Stimulated activated CD8-positive, alpha-beta memory T cell treated with anti-CD3 and anti-CD28 coated beads, Interleukin-7, amount 100 ng/mL, for 24 hours (primary cell): ENCODE measurements at regions not wholly inside any gene's neighbourhood (a gene's known extent, or its start where the extent isn't known, plus 50 kb on each side); places are given as distances from the start of the nearest gene placed in this dataset.

Experiments used
- DNase-seq: peaks from one replicate; pipeline ENCODE4 v3.0.0-alpha.2; 2020; ENCODE audit warnings: low read depth

- DNase-seq: no peak
Observed at GRCh38 chr6:105791583-105792318, 294.4 kb upstream of the PRDM1 start.

GRCh38 chr6:105791179-105791578 is 295.0 kb upstream of the PRDM1 start:
- no peak for DNase-seq

- DNase-seq: no peak
Observed at GRCh38 chr6:105790635-105791034, 295.5 kb upstream of the PRDM1 start.

GRCh38 chr6:105789935-105790334 is 296.2 kb upstream of the PRDM1 start:
- DNase-seq: no peak

- no peak for DNase-seq
Observed at GRCh38 chr6:105787747-105788146, 298.4 kb upstream of the PRDM1 start.

- no peak for DNase-seq
Observed at GRCh38 chr6:105786890-105787655, 299.1 kb upstream of the PRDM1 start.

- no peak for DNase-seq
Observed at GRCh38 chr6:105786449-105786848, 299.7 kb upstream of the PRDM1 start.

GRCh38 chr6:105785066-105785811 is 300.9 kb upstream of the PRDM1 start:
- no peak for DNase-seq

GRCh38 chr6:105784179-105784578 is 302.0 kb upstream of the PRDM1 start:
- DNase-seq: no peak

GRCh38 chr6:105783333-105783935 is 302.7 kb upstream of the PRDM1 start:
- no peak for DNase-seq

GRCh38 chr6:105781915-105782314 is 304.2 kb upstream of the PRDM1 start:
- no peak for DNase-seq

- peak; percentile 13 for DNase-seq
Observed at GRCh38 chr6:105781248-105781647, 304.9 kb upstream of the PRDM1 start.

- no peak for DNase-seq
Observed at GRCh38 chr6:105780146-105780860, 305.8 kb upstream of the PRDM1 start.

- DNase-seq: no peak
Observed at GRCh38 chr6:105779110-105779509, 307.0 kb upstream of the PRDM1 start.

- no peak for DNase-seq
Observed at GRCh38 chr6:105775095-105775494, 311.0 kb upstream of the PRDM1 start.

GRCh38 chr6:105774247-105774646 is 311.9 kb upstream of the PRDM1 start:
- DNase-seq: no peak

- no peak for DNase-seq
Observed at GRCh38 chr6:105771313-105771970, 314.7 kb upstream of the PRDM1 start.

GRCh38 chr6:105769987-105770386 is 316.1 kb upstream of the PRDM1 start:
- DNase-seq: no peak

- DNase-seq: no peak
Observed at GRCh38 chr6:105769197-105769596, 316.9 kb upstream of the PRDM1 start.

GRCh38 chr6:105767541-105767940 is 318.6 kb upstream of the PRDM1 start:
- DNase-seq: no peak

GRCh38 chr6:105765239-105765638 is 320.9 kb upstream of the PRDM1 start:
- no peak for DNase-seq
